Fibroblast of villous mesenchyme (primary cell): ENCODE measurements at regions not wholly inside any gene's neighbourhood (a gene's known extent, or its start where the extent isn't known, plus 50 kb on each side); places are given as distances from the start of the nearest gene placed in this dataset.

Experiments
- DNase-seq: peaks from one replicate; pipeline ENCODE4 v3.0.0-alpha.2; 2010; ENCODE audit warnings: low read depth
- H3K4me3 ChIP-seq: 2 replicates; pipeline ENCODE4 v1.5.1; 2011; ENCODE audit warnings: low read depth, mild to moderate bottlenecking, low read length
- CTCF ChIP-seq: IDR thresholded peaks from 2 replicates; pipeline ENCODE4 v1.5.1; 2012; ENCODE audit warnings: low read depth, mild to moderate bottlenecking, low read length; ENCODE audit not compliant: insufficient read depth

- H3K4me3 ChIP-seq, result no peak overlapping the region
- TF ChIP-seq CTCF, result no peak
- DNase-seq, result no peak
Measured at GRCh38 chr5:17929171-17929570, 294.9 kb downstream of the TAF11L14 start.

GRCh38 chr5:17930346-17930745 lies 296.1 kb downstream of the TAF11L14 start:
- DNase-seq, result no peak
- H3K4me3 ChIP-seq, result no peak overlapping the region
- no peak for TF ChIP-seq CTCF

GRCh38 chr5:17944046-17944445 lies 309.8 kb downstream of the TAF11L14 start:
- TF ChIP-seq CTCF, result no peak

GRCh38 chr5:17947029-17947428 lies 312.8 kb downstream of the TAF11L14 start:
- DNase-seq, result no peak
- no peak overlapping the region for H3K4me3 ChIP-seq
- TF ChIP-seq CTCF, result no peak

More at GRCh38 chr5:17944046-17944445, 309.8 kb downstream of the TAF11L14 start:
- DNase-seq, result no peak
- H3K4me3 ChIP-seq, result no peak overlapping the region

- DNase-seq, result no peak
- TF ChIP-seq CTCF, result no peak
- no peak overlapping the region for H3K4me3 ChIP-seq
Measured at GRCh38 chr5:17951392-17952169, 317.3 kb downstream of the TAF11L14 start.

GRCh38 chr5:17952231-17952630 lies 318.0 kb downstream of the TAF11L14 start:
- no peak overlapping the region for H3K4me3 ChIP-seq
- no peak for TF ChIP-seq CTCF

GRCh38 chr5:17964067-17964466 lies 329.8 kb downstream of the TAF11L14 start:
- no peak overlapping the region for H3K4me3 ChIP-seq
- DNase-seq, result no peak
- TF ChIP-seq CTCF, result no peak

More at GRCh38 chr5:17952231-17952630, 318.0 kb downstream of the TAF11L14 start:
- DNase-seq, result no peak
